Stimulated activated CD8-positive, alpha-beta memory T cell treated with anti-CD3 and anti-CD28 coated beads, Interleukin-7, amount 100 ng/mL, for 1 hour (primary cell): ENCODE measurements at regions not wholly inside any gene's neighbourhood (a gene's known extent, or its start where the extent isn't known, plus 50 kb on each side); places are given as distances from the start of the nearest gene placed in this dataset.

ENCODE experiments used
- DNase-seq, 2 donors: peaks; one replicate each; pipeline ENCODE4 v3.0.0-alpha.2; 2020; ENCODE audit warnings: low read depth in 2 of 2

DNA sequence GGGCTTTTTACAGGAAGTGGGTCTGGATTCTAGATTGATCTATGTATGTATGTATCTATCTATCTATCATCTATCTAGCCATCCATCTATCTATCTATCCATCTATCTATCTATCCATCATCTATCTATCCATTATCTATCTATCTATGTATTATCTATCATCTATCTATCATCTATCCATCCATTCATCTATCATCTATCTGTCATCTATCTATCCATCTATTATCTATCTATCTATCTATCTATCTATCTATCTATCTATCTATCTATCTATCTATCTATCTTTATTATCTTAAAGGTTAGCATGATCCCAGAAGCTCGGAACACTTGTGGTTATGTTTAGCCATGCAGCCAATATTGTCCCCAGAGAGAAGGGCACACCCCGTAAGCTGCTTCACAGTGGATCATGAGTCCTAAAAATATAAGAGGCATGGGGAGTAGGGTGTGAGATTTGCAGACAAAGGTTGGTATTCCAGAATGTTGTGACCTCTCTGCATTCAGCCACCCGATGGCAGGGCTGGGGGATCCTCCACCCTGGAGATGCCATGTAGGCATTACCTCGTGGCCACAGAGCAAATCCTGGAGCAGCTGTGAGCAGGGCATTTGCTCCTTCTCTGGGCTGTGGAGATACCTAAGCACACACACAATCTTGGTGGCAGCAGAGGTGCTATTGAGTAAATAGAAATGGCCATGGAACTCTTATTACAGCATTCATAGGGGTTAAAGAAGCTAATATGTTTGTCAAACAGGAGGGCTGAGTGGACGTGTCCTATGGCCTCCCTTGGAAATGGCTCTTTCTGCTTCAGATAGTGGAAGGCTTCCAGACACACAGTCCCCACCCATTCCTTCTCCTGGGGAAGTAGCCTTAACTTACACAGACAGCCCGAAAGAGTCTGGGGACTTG lies 310.0 kb upstream of the TSHZ3 start:
- DNase-seq = no peak

DNA sequence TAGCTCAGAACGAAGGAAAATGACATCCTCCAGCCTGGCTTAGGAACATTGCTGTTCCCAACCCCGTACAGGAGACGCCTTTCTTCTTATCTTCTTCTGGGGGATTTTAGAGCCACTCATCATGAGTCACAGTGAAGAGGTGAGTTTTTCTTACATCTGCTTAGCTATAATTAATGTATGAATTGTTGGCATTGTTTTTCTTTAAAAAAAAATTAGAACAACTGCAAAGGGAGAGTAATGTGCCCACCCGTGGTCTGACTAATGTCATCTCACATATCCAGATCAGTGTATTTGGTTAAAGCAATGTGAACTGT lies 310.6 kb upstream of the TSHZ3 start:
- no peak for DNase-seq

DNA sequence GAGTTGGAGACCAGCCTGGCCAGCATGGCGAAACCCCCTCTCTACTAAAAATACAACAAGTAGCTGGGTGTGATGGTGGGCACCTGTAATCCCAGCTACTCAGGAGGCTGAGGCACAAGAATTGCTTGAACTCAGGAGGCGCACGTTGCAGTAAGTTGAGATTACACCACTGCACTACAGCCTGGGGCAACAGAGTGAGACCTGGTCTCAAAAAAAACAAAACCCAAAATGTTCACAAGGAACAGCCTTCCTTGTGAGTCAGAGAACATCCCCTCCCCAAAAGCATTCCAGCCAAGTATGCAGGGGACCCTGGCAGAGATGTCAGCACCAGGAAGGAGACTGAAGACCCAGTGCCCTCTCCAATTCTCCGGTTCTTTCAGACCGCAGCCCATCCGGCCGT lies 314.9 kb upstream of the TSHZ3 start:
- DNase-seq = no peak

GRCh38 chr19:31664997-31665396 lies 315.8 kb upstream of the TSHZ3 start:
- no peak for DNase-seq

- no peak for DNase-seq
These were observed 316.9 kb upstream of the TSHZ3 start for GRCh38 chr19:31666126-31666525.

GRCh38 chr19:31667106-31667505 lies 317.9 kb upstream of the TSHZ3 start:
- DNase-seq = no peak

DNA sequence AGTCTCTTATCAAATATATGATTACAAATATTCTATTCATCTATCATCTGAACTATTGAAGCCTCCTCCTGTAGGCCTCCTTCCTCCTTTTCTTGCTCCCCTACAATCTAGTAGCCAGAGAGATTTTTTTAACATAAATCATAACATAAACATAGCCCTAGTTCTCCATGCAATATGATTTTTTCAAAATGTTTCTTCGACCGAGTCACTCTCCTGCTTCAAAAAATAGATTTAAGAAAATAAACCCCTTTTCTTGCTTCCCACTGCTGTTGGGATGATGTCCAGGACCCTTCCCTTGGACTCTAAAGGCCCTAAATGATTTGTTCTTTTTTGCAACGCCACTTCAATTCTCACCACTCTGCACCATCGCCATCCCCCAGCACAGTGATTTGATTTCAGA lies 319.7 kb upstream of the TSHZ3 start:
- DNase-seq = no peak

DNA sequence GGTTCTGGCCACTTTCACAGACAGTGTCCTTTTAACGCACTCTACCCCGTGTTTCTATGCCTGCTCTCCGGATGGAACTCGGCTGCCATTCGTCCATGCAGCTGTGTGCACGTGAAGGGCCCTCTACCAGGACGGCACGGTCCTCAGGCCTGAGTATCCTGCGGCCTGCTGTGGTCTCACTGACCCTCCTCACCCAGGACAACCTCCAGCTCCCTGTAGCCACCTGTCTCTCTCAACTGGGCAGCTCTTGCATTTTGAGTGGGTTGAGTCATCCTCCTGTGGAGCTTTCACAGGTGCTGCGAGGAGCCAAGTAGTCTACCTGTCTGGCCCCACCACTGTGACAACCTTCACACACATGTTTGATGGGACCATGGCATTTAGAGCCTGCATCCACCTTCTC lies 321.7 kb upstream of the TSHZ3 start:
- DNase-seq = no peak

DNA sequence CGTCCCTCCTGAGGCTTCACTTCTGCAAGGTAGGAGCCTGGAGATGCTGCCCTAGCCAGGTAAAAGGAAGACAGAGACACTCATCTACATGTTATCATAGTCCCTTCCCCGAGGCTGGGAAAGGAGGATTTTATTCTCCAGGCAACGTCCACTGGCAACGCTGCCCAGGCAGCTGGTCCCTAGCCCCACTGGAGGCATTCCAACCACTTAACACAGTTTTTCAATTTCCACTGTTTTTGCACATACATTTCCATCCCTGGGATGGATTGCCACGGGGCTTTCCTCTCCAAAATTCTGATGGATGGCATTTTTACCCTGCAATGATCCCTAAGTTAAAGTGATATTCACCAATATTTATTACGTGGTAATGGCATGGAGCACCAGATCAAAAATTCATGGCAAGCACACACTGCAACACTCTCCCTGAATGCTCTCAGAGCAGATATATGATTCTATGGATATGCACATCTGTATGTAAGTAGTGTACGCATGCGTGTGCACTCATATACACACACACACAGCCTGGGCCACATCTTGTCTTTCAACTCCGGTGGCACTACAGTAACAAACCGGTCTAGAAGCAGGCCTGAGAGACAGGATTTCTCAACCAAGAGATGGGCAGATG lies 322.3 kb upstream of the TSHZ3 start:
- DNase-seq = no peak

DNA sequence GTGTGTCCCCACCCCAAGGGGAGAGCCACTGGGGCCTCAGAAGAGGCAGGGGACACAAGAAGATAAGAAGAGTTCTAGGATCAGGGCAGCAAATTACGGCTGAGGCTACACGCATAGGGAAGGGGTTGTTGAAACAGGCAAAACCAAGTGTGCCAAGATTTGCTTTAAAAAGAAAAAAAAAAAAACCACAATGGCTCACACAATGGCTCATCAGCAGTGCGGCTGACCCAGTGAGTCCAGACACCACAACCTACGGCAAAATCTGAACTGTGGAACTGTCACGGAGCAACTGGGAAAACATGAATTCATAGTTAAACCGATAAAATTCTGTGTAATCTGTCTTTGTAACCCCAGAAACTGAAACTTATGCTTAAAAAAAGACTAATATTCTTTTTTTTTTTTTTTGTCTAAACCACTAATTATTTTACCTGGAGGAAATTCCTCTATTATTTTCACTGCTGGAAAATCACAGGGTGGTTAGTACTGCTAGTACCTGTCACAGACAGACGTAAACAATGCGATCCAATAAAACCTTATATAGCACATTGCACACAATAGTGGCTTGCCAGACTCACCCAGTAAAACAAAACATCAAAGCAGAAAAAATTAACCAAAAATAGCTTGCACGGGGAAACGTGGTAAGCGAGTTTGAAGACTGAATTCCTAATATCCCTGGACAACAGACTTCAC lies 325.4 kb upstream of the TSHZ3 start:
- no peak for DNase-seq

GRCh38 chr19:31675193-31675913 lies 326.1 kb upstream of the TSHZ3 start:
- DNase-seq = no peak

DNA sequence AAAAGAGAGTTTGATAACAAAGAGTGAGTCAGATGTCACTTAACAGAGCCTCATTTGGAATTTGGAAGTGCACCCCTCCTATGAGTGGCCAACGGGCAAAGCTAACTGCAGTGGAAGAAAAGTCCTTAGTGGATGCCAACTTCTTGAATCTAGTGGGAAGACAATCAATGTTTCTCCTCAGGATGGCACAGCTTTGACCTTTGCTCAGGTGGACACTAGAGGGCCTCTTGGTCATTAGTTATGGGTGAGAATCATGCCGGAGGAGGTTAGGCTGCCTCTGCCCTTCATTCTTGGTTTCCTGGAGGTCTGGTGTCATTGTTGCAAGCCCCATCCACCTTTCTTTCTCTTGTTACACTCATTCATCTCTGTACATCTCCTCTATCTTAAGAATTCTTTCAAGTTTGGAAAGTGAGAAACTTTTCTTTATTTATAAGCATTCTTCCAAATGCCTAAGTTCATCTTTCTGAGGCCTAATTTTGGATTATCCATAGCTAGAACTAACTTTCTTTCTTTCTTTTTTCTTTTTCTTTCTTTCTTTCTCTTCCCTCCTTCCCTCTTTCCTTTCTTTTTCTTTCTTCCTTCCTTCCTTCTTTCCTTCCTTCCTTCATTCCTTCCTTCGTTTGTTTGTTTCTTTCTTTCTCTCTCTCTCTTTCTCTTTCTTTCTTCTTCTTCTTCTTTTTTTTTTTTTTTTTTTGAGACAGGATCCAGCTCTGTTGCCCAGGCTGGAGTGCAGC lies 327.2 kb upstream of the TSHZ3 start:
- DNase-seq = no peak

DNA sequence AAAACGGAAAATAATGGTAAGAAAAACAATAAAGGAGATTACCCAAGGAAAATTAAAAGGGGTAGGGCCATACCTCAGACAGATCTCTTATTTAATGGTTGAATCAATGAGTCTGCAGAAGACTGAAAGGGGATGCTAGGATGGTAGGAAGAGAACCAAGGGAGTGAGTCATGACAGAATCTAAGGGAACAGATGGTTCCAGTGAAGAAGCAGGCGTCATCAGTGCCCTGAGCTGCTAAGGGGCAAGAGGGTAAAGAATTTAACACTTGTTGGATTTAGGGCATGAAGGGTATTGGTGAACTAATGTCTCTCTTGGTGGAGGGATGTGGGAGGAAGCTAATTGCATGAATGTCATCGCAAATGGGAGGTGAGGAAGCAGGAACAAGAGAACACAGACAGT lies 329.2 kb upstream of the TSHZ3 start:
- no peak for DNase-seq

DNA sequence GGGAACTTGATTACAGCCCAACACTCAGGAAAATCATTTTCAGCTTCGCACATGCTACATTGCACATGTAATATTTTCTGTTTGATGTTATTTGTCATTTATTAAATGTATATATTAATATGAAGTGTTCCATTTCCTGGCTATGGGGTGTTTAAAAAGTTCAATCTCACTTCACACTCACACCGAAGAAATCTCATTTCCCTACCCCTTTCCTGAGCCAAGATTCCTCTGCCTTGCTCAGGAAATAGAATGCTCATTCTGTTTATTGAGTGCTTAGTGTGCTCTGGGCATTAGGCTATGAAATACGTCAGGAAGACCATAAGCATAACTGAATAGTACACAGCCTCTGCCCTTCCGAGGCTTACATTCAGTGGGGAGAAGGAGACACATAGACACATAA lies 331.9 kb upstream of the TSHZ3 start:
- DNase-seq = no peak

GRCh38 chr19:31693131-31693932 lies 344.1 kb upstream of the TSHZ3 start:
- DNase-seq = no peak

DNA sequence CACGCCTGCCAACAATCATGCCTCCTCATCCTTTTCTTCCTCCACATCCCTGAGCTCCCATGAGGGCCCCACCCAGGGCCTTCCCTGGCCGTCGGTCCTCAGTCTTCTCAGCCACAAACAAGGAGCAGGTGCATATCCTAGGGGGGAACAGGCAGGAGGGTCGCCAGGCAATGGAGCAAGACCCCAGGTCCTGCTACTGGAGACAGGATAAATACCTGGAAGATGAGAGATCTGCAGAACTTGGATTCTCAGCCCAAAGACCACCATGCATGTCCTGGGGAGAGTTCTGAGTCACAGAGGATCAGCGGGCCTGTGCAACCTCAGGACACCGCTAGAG lies 344.7 kb upstream of the TSHZ3 start:
- DNase-seq = no peak

DNA sequence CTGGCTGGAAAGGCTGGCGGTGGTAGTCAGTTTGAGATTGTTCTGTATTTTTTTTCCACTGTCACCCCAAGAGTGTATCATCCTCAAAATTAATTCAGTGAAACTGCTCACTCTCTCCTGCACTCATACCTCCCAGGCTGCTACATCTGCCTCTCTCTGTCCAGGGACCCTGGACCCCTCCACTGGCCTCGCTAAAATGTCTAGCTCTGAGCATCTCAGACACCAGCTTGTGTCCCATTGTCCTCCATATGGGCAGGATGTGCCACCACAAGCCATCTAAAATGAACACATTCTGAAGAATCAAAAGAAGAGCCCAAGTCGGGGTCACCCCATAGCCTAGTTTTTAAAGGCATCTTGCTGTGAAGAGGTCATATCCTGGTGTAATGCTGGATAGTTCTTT lies 345.5 kb upstream of the TSHZ3 start:
- no peak for DNase-seq

GRCh38 chr19:31699421-31699820 lies 350.2 kb upstream of the TSHZ3 start:
- DNase-seq = no peak

- no peak for DNase-seq
These were observed 351.9 kb upstream of the TSHZ3 start for GRCh38 chr19:31701146-31701545.

DNA sequence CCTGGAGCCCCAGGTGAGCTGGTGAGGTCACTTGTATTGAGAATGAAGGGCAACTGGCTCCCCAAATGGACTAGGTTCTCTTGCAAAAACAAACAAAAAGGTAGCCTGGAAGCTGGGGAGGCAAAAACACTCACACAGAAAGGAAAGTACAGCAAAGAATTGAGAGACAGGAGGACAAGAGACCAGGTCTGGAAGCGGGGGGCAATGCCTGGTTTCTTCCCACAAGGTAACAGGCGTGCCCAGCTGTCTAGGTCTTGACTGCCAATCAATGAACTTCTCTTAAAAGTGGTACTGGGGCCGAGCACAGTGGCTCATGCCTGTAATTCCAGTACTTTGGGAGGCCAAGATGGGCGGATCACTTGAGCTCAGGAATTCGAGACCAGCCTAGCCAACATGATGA lies 356.4 kb upstream of the TSHZ3 start:
- no peak for DNase-seq

- DNase-seq = no peak
These were observed 356.9 kb upstream of the TSHZ3 start for GRCh38 chr19:31706131-31706530.
